ENCODE measurements at regions not wholly inside any gene's neighbourhood (a gene's known extent, or its start where the extent isn't known, plus 50 kb on each side); places are given as distances from the start of the nearest gene placed in this dataset.

- H3K27me3 ChIP-seq = no peaks in the 10 kb centered on the region
- H3K9me3 ChIP-seq = peaks cover 0 to 11% (median 0%) of the 10 kb centered on the region in 11 donors
- DNase-seq = no peak
- H3K4me3 ChIP-seq = no peak overlapping the region
- no peak overlapping the region for H3K27ac ChIP-seq
- H3K36me3 ChIP-seq = no peaks in the 10 kb centered on the region
- 71 to 72% methylated on average over 3 of the region's 3 CpGs for WGBS, 2 donors
- intact Hi-C loops (cut with DNase I) = no loop called here
- no peak for ATAC-seq
- no peaks in the 10 kb centered on the region for H3K4me1 ChIP-seq
- no peak for TF ChIP-seq CTCF (IDR thresholded peaks at IDR 0.05)
These were observed 544.0 kb downstream of the ACTL7B start for GRCh38 chr9:108311745-108312144.

GRCh38 chr9:108310202-108310601 is 545.6 kb downstream of the ACTL7B start:
- ATAC-seq (no peak), DNase-seq (no peak)
- no peak overlapping the region for H3K4me3 ChIP-seq
- H3K9me3 ChIP-seq = peaks cover 0 to 12% (median 0%) of the 10 kb centered on the region in 11 donors
- no peak for TF ChIP-seq CTCF (IDR thresholded peaks at IDR 0.05)
- WGBS, 2 donors = 73 to 78% methylated on average over 3 of the region's 3 CpGs
- H3K27me3 ChIP-seq = no peaks in the 10 kb centered on the region
- no peak overlapping the region for H3K27ac ChIP-seq
- no peaks in the 10 kb centered on the region for H3K36me3 ChIP-seq
- no peaks in the 10 kb centered on the region for H3K4me1 ChIP-seq
- intact Hi-C loops (cut with DNase I) = no loop called here

- ATAC-seq = peak in 3 of 8 donors; percentile 33 to 62 (median 37)
- no peak for TF ChIP-seq CTCF (IDR thresholded peaks at IDR 0.05)
- no peak for DNase-seq
- WGBS, 2 donors = 69 to 75% methylated on average over 9 of the region's 9 CpGs
- Histone ChIP-seq H3K9me3 (peaks cover 0 to 6% (median 0%) of the 10 kb centered on the region in 11 donors), H3K4me3 (no peak overlapping the region), H3K4me1 (peaks cover 0 to 13% (median 0%) of the 10 kb centered on the region in 9 donors), H3K36me3 (no peaks in the 10 kb centered on the region), H3K27ac (peak overlapping the region in 1 of 10 donors; percentile 76), H3K27me3 (peaks cover 0 to 4% (median 0%) of the 10 kb centered on the region in 7 donors)
- intact Hi-C loops (cut with DNase I) = no loop called here
These were observed 555.2 kb downstream of the ACTL7B start for GRCh38 chr9:108300306-108301287.

DNA sequence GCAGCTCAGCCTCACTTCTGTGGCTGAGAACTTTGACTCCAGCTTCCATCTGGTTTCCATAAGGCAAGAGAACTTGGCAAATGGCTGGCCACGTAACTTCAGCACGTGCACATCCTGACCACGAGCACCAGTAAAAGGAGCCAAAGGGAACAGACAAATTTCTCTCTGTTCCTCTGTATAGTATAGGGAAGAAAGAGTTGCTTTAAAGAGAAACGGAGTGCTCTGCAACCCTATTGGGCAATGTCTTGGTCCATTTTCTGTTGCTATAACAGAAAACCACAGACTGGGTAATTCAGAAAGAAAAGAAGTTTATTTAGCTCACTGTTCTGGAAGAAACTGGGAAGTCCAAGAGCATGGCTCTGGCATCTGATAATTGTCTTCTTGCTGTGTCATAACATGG is 558.7 kb downstream of the ACTL7B start:
- peaks cover 0 to 4% (median 0%) of the 10 kb centered on the region in 7 donors for H3K27me3 ChIP-seq
- 66 to 75% methylated on average over 4 of the region's 4 CpGs for WGBS, 2 donors
- intact Hi-C loops (cut with DNase I) = loop anchor here in 1 of 10 donors (10.0 kb wide), 1 partner anchor 268 kb away; no protein-coding TSS in a partner anchor
- H3K27ac ChIP-seq = peak overlapping the region in 1 of 10 donors; percentile 26
- peaks cover 0 to 6% (median 0%) of the 10 kb centered on the region in 11 donors for H3K9me3 ChIP-seq
- DNase-seq = no peak
- peaks cover 0 to 13% (median 0%) of the 10 kb centered on the region in 9 donors for H3K4me1 ChIP-seq
- no peak overlapping the region for H3K4me3 ChIP-seq
- TF ChIP-seq CTCF (IDR thresholded peaks at IDR 0.05) = no peak
- H3K36me3 ChIP-seq = no peaks in the 10 kb centered on the region
- ATAC-seq = peak in 6 of 8 donors; percentile 22 to 70 (median 38)

Measured in heart right ventricle (tissue), 16 donors.